ENCODE measurements at regions not wholly inside any gene's neighbourhood (a gene's known extent, or its start where the extent isn't known, plus 50 kb on each side); places are given as distances from the start of the nearest gene placed in this dataset.

DNA sequence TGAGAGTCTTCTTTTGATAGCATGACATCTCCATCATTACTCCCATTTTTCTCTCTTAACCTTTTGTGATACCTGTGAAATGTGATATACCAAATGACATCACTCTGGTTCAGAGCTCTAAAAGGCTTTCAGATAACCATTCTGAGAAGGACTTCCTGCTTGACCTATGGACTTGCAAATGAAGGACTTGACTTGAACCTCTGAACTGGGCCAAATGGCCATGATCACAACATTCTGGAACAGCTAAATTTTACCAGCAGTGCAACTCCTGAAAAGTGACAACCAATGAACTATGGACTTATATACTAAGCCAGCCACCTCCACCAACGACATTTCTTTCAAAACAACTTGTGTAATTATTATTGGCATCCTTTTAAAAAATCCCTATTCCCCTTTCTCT, 1085.8 kb upstream of the CITED2 start:
- H3K27me3 Mint-ChIP-seq (ENCODE audit: insufficient read depth, low read depth): peaks cover 7% of the 10 kb centered on the region
- Histone ChIP-seq H3K27ac (no peak overlapping the region), H3K27me3 (no peaks in the 10 kb centered on the region)

GRCh38 chr6:140459209-140459608, 1084.8 kb upstream of the CITED2 start:
- Mint-ChIP-seq H3K9me3 (peaks cover 4% of the 10 kb centered on the region), H3K4me1 (peaks cover 10% of the 10 kb centered on the region), H3K36me3 (peaks cover under 1% of the 10 kb centered on the region), H3K27ac (no peak overlapping the region), H3K27me3 (ENCODE audit: insufficient read depth, low read depth) (peaks cover 7% of the 10 kb centered on the region), H3K4me3 (no peak overlapping the region)
- Histone ChIP-seq H2AFZ (replicated peaks) (no peak overlapping the region), H3K9ac (no peak overlapping the region), H3K4me2 (no peak overlapping the region), H3K27ac (no peak overlapping the region), H3K27me3 (no peaks in the 10 kb centered on the region), H3K79me2 (ENCODE audit: low read depth) (no peaks in the 10 kb centered on the region), H3K4me3 (no peak overlapping the region), H3K4me1 (peaks cover 3% of the 10 kb centered on the region), H4K20me1 (ENCODE audit: low read depth) (no peaks in the 10 kb centered on the region), H3K36me3 (no peaks in the 10 kb centered on the region), H3F3A (ENCODE audit: low read depth) (no peaks in the 10 kb centered on the region), H3K9me3 (ENCODE audit: low read depth) (no peaks in the 10 kb centered on the region)
- DNase-seq (ENCODE audit: low spot score): no peak
- TF ChIP-seq, protein P1, sequence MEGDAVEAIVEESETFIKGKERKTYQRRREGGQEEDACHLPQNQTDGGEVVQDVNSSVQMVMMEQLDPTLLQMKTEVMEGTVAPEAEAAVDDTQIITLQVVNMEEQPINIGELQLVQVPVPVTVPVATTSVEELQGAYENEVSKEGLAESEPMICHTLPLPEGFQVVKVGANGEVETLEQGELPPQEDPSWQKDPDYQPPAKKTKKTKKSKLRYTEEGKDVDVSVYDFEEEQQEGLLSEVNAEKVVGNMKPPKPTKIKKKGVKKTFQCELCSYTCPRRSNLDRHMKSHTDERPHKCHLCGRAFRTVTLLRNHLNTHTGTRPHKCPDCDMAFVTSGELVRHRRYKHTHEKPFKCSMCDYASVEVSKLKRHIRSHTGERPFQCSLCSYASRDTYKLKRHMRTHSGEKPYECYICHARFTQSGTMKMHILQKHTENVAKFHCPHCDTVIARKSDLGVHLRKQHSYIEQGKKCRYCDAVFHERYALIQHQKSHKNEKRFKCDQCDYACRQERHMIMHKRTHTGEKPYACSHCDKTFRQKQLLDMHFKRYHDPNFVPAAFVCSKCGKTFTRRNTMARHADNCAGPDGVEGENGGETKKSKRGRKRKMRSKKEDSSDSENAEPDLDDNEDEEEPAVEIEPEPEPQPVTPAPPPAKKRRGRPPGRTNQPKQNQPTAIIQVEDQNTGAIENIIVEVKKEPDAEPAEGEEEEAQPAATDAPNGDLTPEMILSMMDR (IDR thresholded peaks at IDR 0.05): no peak
- no peak for TF ChIP-seq EZH2 (IDR thresholded peaks at IDR 0.05)
- TF ChIP-seq EZH2phosphoT487 (IDR thresholded peaks at IDR 0.05): no peak

More for the DNA sequence above, 1085.8 kb upstream of the CITED2 start:
- peaks cover 3% of the 10 kb centered on the region for H3K9me3 Mint-ChIP-seq
- no peaks in the 10 kb centered on the region for H3K9me3 ChIP-seq (ENCODE audit: low read depth)
- H3K79me2 ChIP-seq (ENCODE audit: low read depth): no peaks in the 10 kb centered on the region
- H3K9ac ChIP-seq: no peak overlapping the region
- peaks cover 3% of the 10 kb centered on the region for H3K4me1 ChIP-seq
- no peak overlapping the region for H3K27ac Mint-ChIP-seq
- H4K20me1 ChIP-seq (ENCODE audit: low read depth): no peaks in the 10 kb centered on the region
- H3K36me3 Mint-ChIP-seq: no peaks in the 10 kb centered on the region
- H2AFZ ChIP-seq (replicated peaks): no peak overlapping the region
- no peak overlapping the region for H3K4me3 ChIP-seq
- no peaks in the 10 kb centered on the region for H3F3A ChIP-seq (ENCODE audit: low read depth)
- no peak overlapping the region for H3K4me3 Mint-ChIP-seq
- no peak for DNase-seq (ENCODE audit: low spot score)
- peaks cover 10% of the 10 kb centered on the region for H3K4me1 Mint-ChIP-seq
- no peaks in the 10 kb centered on the region for H3K36me3 ChIP-seq
- TF ChIP-seq, protein P1 (IDR thresholded peaks at IDR 0.05): no peak
- TF ChIP-seq EZH2 (IDR thresholded peaks at IDR 0.05) (no peak), EZH2phosphoT487 (IDR thresholded peaks at IDR 0.05) (no peak)
- H3K4me2 ChIP-seq: no peak overlapping the region

GRCh38 chr6:140446241-140446640, 1071.8 kb upstream of the CITED2 start:
- H3K4me1 Mint-ChIP-seq: peaks cover 7% of the 10 kb centered on the region
- Histone ChIP-seq H3K4me3 (no peak overlapping the region), H3K9me3 (ENCODE audit: low read depth) (no peaks in the 10 kb centered on the region), H3K36me3 (no peaks in the 10 kb centered on the region), H4K20me1 (ENCODE audit: low read depth) (no peaks in the 10 kb centered on the region), H3K27ac (no peak overlapping the region), H3K27me3 (no peaks in the 10 kb centered on the region), H3F3A (ENCODE audit: low read depth) (no peaks in the 10 kb centered on the region), H3K4me1 (peaks cover 3% of the 10 kb centered on the region), H3K79me2 (ENCODE audit: low read depth) (no peaks in the 10 kb centered on the region), H2AFZ (replicated peaks) (no peak overlapping the region), H3K9ac (no peak overlapping the region), H3K4me2 (no peak overlapping the region)
- no peak overlapping the region for H3K27ac Mint-ChIP-seq
- H3K9me3 Mint-ChIP-seq: no peaks in the 10 kb centered on the region
- DNase-seq (ENCODE audit: low spot score): no peak
- no peaks in the 10 kb centered on the region for H3K36me3 Mint-ChIP-seq
- TF ChIP-seq, protein P1 (IDR thresholded peaks at IDR 0.05): no peak
- TF ChIP-seq EZH2phosphoT487 (IDR thresholded peaks at IDR 0.05) (no peak), EZH2 (IDR thresholded peaks at IDR 0.05) (no peak)
- no peak overlapping the region for H3K4me3 Mint-ChIP-seq
- H3K27me3 Mint-ChIP-seq (ENCODE audit: insufficient read depth, low read depth): no peaks in the 10 kb centered on the region
